ENCODE measurements at regions not wholly inside any gene's neighbourhood (a gene's known extent, or its start where the extent isn't known, plus 50 kb on each side); places are given as distances from the start of the nearest gene placed in this dataset.

GRCh38 chr3:29080967-29081366, 199.9 kb upstream of the RBMS3 start:
- TF ChIP-seq CTCF (IDR thresholded peaks at IDR 0.05; ENCODE audit: low read depth, low read length, missing control alignments), result no peak
- no peak overlapping the region for H3K4me3 ChIP-seq (ENCODE audit: low read depth, low read length)
- in situ Hi-C loops (cut with HindIII; ENCODE audit: low sequenced_read_pairs), result no loop called here
- no peak for DNase-seq (ENCODE audit: low read depth)

- no peak for TF ChIP-seq CTCF (IDR thresholded peaks at IDR 0.05; ENCODE audit: low read depth, low read length, missing control alignments)
- no peak overlapping the region for H3K4me3 ChIP-seq (ENCODE audit: low read depth, low read length)
- in situ Hi-C loops (cut with HindIII; ENCODE audit: low sequenced_read_pairs), result no loop called here
- DNase-seq (ENCODE audit: low read depth), result no peak
Observed at GRCh38 chr3:29083081-29083480, 197.8 kb upstream of the RBMS3 start.

GRCh38 chr3:29083676-29084075, 197.2 kb upstream of the RBMS3 start:
- no peak overlapping the region for H3K4me3 ChIP-seq (ENCODE audit: low read depth, low read length)
- no peak for TF ChIP-seq CTCF (IDR thresholded peaks at IDR 0.05; ENCODE audit: low read depth, low read length, missing control alignments)
- in situ Hi-C loops (cut with HindIII; ENCODE audit: low sequenced_read_pairs), result no loop called here
- DNase-seq (ENCODE audit: low read depth), result peak; percentile 54

GRCh38 chr3:29088579-29088978, 192.3 kb upstream of the RBMS3 start:
- in situ Hi-C loops (cut with HindIII; ENCODE audit: low sequenced_read_pairs), result no loop called here
- no peak for TF ChIP-seq CTCF (IDR thresholded peaks at IDR 0.05; ENCODE audit: low read depth, low read length, missing control alignments)
- DNase-seq (ENCODE audit: low read depth), result no peak
- H3K4me3 ChIP-seq (ENCODE audit: low read depth, low read length), result no peak overlapping the region

GRCh38 chr3:29090912-29091597, 189.8 kb upstream of the RBMS3 start:
- no peak for TF ChIP-seq CTCF (IDR thresholded peaks at IDR 0.05; ENCODE audit: low read depth, low read length, missing control alignments)
- H3K4me3 ChIP-seq (ENCODE audit: low read depth, low read length), result no peak overlapping the region
- no peak for DNase-seq (ENCODE audit: low read depth)
- in situ Hi-C loops (cut with HindIII; ENCODE audit: low sequenced_read_pairs), result no loop called here

- H3K4me3 ChIP-seq (ENCODE audit: low read depth, low read length), result no peak overlapping the region
- in situ Hi-C loops (cut with HindIII; ENCODE audit: low sequenced_read_pairs), result no loop called here
- TF ChIP-seq CTCF (IDR thresholded peaks at IDR 0.05; ENCODE audit: low read depth, low read length, missing control alignments), result no peak
- DNase-seq (ENCODE audit: low read depth), result no peak
Observed at GRCh38 chr3:29091599-29092189, 189.2 kb upstream of the RBMS3 start.
